ENCODE measurements at regions not wholly inside any gene's neighbourhood (a gene's known extent, or its start where the extent isn't known, plus 50 kb on each side); places are given as distances from the start of the nearest gene placed in this dataset.
A peak's percentile ranks its signal among the peaks of the same experiment; 100 is the strongest.

DNA sequence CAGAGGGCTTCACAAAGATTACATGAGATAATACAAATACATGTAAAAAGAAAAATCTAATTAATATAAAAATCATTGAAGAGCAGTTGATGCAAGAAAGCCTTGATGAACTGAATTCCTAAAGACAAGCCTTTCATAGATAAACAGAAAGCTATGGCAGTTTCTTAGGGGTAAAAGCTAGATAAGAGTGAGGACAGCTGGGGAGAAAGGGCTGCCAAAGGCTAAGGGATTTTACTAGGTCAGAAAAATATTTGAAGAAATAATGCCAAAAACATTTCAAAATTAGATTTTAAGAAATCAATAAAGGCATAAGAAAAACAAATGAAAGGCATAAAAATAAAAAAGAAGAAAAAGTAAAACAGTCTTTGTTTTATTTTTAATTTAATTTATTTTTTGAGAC, 107.9 kb upstream of the ZNF366 start:
- no peak for DNase-seq

DNA sequence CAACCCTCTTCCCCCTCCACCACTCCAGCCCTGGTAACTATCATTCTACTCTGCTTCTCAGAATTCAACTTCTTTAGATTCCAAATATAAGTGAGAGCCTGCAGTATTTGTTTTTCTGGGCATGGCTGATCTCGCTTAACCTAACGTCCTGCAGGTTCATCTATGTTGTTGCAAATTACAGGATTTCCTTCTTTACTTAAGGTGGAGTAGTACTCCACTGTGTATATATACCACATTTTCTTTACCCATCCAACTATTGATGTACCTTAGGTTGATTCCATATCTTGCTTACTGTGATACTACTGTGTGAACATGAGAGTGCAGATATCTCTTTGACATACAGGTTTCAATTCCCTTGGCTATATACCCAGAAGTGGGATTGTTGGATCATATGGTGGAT, 106.3 kb upstream of the ZNF366 start:
- DNase-seq, result no peak

DNA sequence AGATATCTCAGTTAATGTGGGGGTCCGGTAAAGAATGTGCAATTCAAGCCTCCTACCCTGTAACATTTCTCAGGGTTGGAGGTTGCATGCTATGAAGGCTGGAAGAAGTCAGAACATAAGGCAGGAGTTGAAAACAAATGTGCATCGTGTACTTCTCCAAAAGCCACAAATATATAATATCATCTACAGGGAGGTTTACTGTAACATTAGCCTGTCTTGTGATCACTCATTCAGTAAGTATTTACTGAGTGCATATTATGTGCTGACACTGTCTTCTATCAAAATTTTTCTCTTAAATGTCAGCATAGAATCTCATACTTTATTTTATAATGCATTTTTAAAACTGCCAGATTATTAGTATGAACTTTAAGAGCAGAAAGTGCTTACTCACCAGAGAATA, 105.6 kb upstream of the ZNF366 start:
- DNase-seq, result no peak

DNA sequence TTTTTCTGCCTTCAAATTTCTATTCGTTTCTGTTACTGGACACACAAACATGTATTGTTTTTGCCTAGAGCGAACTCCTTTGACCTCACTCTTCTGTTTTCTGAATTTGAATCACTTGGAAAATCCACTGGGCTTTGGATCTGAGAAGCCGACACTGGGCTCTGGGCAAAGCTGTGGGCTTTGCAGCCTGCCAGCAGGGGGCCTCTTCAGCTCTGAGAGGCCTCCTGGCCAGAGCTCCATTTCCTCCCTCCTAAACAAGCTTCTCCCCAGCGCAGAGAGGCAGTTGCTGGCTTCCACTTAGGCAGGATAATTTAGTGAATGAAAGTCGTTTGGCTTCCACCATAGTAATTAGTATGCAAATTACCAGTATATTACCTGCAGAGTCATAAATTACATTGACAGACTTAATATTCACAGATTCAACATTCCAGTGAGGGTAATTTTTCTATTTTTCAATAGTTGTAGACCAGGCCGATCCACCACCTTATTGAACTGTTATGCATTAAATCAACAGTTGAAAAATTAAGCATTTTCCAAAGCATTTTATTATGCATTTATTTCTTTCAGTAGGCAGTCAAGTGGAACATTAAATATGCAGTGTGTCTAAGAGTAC, 104.0 kb upstream of the ZNF366 start:
- peak; percentile 84 for DNase-seq

DNA sequence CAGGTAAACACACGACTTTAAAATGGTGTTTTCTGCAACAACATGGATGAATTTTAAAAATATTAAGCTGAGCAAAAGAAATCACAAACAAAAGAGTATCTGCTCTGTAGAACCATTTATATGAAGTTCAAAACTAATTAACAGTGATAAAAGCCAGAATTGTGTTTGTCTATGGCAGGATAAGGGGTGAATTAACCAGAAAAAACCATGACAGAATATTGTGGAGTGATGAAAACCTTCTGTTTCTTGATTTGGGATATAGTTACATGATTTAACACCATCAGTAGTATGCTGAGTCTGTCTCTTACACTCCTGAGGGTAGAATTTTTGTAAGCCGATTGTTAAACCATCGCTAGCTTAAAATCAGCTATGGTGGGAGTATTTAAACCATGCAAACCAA, 101.7 kb upstream of the ZNF366 start:
- DNase-seq, result no peak

DNA sequence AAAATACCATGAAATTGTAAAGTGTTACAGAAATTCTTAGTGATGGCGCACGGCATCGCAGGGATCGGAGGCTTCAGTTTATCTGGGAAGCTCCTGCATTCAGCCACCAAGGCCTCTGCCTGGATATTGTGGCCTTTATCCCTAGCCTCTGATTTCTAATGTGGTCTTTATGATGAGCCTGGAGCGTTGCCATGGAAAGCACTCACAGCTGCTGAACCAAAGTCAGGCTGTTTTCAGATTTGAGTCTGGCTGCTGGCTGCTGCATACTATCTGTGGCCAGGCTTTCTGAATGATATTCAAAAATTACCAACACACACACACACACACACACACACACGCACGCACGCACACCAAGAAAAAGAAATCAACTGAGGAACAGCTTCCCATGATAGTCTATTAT, 101.1 kb upstream of the ZNF366 start:
- no peak for DNase-seq

DNA sequence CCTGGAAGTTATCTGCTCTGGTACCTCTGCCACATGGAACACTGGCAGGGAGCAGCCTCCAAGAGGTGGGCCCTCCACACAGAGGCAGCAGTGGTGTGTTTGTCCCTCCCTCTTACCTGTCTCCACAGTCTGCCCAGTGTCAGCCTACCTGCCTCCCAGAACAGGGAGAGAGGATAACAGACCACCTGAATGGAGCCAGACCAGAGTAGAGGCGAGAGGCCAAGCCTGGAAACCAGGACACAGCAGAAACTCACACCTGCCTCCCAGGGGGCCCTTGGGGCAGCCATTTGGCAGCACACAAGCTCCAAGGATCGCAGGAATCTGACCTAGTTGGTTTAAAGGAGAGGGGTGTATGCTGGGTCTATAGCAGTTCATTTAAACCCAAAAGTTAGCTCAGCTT, 100.2 kb upstream of the ZNF366 start:
- DNase-seq, result no peak

DNA sequence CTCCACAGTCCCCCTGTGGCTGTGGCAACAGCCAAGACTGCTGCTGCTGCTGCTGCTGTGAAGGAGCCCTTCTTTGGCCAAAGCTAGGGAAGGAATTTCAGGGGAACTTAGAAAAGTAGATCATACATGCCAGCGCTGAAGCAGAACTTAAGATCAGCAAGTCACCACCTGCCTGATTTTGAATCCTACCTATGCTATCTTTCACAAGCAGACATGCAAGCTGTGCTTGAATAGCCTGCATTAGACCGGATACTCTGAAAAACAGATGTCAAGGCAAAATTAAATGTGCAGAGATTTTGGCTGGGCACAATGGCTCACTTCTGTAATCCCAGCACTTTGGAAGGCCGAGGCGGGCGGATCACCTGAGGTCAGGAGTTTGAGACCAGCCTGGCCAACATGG, 99.3 kb upstream of the ZNF366 start:
- no peak for DNase-seq

DNA sequence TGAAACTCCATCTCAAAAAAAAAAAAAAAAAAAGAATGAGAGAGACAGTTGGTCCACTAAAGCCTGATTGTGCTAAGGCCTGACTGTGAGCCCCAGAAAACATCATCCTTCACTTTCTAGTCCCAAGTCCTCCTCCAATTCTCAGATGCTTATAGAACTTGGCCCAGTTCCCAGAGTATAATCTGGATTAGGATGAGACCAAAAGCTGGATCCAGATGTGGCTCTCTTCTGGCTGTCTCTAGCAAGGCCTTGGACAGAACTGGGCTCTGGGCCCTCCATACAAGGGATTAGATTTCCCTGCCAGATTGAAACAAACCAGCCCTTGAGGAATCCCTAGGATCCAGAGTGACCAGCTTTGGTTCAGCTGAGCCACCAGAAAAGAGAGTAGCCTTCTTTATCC, 98.4 kb upstream of the ZNF366 start:
- no peak for DNase-seq

DNA sequence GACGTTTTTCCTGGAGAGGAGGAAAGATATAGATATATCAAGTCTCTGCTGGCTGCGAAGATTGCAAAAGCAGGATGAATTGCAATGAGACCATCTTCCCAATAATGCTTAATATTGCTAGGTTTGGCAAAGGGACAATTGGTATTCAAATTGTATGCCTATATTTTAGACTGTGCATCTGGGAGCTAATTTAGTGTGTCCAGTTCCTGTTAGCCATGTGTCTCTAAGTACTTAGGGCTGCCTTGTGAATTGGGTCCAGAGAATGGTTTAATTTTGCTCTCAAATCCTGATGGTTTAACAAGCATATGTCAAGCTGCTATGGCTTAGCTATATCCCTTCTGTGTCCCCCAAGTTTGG, 97.6 kb upstream of the ZNF366 start:
- DNase-seq, result no peak

DNA sequence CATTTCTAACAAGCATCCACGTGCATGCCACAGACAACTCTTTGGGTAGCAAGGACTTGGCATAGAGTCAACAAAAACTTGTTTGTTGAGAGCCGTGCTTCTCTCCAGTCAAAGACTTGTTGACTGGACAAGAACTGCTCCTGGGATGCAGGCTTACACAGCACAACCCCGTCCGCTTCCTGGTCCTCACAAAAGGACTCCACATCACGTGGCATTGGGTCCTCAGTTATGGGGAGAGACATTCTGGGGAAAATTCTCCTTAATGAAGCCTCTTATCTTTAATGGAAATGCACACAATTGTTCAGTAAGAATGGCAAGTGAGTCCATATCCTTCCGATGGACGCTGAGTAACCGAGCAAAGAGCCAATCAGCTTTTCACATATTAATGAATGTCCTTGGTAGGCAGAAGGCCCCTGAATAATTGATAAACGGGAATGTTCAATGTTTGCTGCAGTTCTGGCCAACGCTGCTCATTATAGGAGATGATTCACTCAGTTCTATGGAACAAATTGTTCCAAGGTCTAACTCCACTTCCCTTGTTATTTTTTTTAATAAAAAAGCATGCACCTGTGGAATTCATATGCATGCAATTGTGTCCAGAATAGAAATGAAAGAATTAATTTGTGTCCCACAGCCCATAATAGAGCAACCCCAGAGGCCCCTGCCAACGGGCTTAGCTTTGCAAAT, 97.0 kb upstream of the ZNF366 start:
- DNase-seq, result no peak

DNA sequence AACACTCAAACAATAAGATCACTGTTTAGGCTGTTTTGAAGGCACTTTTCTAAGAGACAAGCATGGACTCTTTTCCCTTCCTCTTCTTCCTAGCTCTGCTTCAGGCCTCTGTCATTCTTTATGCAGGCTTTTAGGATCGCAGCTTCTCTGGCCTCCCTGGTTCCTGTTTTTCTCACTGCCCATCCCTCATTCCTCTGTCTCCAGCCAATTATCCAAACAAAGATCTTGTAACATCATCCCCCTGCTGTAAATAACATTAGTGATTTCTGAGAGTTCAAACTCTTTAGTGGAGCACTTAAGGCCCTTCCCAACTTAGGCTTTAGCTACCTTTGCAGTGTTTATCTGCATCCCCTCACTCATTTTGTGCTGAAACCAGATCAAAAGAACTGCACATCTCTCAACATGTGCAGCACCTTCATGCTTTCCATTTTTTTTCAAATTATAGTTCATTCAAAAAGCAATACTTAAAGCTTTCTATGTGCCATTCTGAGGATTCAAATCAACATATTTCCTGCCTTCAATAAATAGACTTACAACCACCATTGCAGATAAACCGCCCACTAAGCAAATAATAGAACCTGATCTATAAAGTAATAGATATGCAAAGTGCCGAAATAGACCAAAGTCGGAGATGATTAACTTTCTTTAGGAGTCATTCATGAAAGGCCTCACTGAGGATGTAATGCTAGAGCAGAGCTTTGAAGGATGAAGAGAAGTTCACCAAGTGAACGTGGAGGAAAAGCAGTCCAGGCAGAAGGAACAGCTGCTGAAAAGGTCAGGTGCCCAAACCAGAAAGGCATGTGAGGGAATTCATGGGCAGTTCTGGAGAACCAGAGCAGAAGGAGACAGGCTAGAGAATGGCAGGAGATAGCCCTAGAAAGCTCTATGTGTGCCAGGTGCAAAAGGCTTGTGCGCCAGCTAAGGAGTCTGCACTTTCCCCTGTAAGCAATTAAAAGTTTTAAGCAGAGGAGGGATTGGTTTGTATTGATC, 95.8 kb upstream of the ZNF366 start:
- no peak for DNase-seq

DNA sequence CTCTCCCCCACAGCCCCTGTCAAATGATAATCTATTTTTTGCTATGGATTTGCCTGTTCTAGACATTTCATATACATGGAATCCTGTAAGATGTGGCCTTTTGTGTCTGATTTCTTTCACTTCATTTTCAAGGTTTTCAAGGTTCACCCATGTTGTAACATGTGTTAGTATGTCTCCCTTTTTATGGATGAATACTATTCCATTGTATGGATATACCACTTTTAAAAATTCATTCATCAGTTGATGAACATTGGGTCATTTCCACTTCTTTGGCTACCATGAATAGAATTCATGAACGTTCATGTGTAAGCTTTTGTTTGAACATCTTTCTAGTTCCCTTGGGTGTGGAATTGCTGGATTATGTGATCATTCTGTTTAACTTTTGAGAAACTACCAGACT, 94.7 kb upstream of the ZNF366 start:
- no peak for DNase-seq

DNA sequence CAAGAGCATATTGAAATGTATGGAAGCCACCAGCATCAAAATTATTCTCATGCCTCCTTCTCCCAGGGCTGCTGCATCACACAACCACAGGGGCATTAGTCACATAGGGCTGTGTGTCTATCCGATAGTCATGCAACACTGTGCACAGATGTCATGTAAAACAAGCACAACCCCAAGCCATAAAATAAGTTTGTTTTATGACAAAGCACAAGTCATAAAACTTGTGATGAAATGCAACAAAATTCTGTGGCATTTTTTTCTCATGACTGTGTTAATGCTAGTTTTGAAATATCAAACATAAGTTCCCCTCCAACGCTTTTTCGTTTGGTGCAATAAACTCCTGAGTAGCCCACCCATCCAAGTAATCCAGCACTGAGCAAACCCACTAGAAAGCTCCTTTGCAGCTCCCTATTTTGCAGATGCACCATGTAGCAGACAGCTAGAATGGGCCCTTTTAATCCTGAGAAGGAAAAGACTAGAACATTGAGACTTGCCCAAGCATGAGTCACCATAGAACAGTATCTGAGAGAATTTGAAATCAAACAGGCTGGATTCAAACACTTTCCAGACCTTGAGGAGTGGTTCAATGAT, 93.3 kb upstream of the ZNF366 start:
- no peak for DNase-seq

DNA sequence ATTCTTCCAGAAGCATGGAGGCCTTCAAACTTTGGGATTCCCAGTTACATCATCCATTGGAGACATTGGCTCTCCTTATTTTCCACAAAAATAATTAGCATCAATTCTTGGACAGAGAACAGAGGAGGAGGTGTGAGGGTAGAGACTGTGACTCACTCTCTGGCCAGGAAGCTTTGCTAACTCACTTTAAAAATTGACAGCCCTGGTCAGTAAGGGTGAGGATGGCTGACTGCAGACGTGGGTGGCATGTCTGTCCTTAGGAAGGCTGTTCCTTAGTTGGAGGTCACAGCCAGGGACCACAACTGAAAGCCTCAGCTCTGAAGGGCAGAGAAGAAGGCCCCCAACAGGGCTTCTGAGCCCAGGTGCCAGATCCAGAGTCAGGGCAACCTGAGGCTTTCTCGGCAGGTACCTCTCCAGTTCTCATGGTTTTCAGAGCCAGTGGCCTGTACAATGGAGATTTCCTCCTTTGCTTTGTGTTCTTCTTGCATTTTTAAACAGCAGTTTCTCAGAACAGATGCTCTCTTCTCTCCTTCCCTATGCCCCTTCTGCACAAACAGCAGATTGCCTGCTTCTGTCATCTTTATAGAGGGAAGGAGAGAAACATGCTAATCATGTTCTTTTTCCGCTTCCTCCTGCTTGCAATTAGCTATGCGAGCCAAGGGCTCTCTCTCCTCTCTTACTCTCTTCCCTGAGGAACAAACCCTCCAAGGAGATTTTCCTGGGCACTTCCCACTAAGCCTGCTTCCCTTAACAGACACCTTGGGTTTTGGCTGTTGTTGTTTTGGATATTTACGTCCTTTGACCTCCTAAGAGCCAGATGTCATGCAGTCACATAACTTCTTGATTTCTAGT, 92.5 kb upstream of the ZNF366 start:
- DNase-seq, result no peak

DNA sequence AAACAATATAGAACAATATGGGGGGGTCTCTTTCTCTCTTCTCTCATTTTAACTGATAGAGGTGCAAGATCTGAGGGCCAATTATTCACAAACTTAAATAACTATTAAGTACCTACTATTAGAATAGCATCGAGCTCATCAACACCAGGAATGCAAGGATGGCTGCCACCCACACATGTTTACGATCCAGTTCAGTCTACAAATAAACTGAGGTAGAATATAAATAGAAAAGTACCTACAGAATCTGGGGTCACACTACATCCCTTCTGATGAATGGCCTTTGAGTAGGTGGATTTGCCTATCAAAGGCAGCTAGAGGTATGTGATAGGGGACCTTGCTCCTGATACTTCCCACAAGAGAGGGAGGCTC, 91.8 kb upstream of the ZNF366 start:
- DNase-seq, result no peak

DNA sequence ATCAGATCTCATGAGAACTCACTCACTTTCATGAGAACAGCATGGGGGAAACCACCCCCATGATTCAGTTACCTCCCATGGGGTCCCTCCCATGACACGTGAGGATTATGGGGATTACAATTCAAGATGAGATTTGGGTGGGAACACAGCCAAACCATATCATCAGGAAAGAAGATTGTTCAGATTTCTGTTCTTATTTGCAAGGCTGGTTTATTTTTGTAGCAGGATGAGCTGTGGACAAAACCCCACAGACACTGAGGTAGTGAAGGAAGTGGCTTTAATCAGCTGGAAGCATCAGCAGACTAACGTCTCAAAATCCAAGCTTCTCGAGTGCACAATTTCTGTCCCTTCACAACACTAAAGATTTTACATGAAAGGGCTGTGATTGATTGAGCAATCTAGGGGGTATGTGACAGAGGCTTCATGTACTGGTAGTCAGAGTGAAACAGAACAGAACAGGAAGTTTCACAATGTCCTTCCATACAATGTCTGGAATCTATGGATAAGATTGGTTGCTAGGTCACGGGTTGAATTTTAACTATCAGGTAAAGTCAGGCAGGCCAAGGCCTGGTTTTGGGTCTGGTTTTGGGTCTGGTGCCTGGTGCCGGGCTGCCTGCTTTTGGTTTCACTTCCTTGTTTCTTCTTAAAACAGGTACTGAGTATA, 91.3 kb upstream of the ZNF366 start:
- peak; percentile 46 for DNase-seq

DNA sequence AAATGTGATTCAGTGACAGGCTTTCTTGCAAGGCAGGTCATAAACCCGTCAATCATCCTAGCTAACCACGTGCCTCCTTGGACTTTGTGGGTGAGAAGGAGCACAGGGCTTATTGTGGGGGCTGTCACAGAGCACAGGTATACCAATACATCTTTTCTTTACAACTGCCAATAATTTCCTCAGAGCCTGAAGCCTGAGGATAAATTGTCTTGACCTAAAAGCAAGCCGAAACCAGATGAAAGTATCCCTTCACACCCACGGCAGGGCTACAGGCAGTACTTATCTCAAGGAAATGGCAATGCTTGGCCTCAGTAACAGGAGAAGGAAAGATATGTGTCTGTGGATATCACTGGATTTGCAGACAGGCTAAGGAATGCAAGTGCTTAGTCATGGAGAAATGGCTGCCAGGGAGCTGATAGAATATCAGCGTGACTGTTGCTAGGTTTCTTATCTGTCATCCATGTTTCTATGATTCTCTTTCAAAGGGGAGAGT, 90.3 kb upstream of the ZNF366 start:
- DNase-seq, result peak; percentile 79

DNA sequence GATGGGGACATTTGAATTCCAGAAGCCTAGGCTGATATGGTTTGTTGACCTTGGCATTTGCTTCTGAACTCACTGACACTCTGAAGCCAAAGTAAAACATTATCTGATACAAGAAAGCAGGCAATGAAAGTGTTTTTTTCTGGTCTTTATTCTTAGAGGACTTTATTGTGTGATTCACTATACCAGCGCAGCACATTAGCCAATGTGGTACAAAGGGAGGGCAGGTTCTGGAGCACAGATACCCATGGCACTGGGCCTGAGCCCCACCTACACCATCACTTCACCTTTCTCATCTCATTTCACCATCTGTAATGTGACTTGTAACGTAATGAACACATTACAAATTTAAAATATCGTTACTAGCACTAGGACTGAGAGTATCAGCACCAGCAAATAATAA, 89.7 kb upstream of the ZNF366 start:
- peak; percentile 5 for DNase-seq

DNA sequence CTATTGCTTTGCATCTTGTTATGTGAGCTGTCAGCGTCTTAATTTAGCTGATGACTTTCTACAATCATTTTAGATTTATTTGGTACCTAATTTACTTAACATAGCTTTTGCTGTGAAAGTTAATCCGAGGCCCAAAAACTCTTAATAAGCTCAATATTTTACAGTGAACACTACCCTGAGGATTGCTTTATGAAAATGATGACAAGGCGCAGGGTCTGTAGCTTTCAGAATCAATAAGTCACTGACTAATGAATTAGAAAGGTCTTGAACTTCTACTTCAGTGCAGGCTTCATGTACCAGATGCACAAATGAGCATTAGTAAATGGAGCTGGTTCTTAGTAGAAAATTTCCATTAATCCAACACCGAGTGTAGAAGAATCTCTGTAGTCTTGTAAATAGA, 81.4 kb upstream of the ZNF366 start:
- DNase-seq, result no peak

DNA sequence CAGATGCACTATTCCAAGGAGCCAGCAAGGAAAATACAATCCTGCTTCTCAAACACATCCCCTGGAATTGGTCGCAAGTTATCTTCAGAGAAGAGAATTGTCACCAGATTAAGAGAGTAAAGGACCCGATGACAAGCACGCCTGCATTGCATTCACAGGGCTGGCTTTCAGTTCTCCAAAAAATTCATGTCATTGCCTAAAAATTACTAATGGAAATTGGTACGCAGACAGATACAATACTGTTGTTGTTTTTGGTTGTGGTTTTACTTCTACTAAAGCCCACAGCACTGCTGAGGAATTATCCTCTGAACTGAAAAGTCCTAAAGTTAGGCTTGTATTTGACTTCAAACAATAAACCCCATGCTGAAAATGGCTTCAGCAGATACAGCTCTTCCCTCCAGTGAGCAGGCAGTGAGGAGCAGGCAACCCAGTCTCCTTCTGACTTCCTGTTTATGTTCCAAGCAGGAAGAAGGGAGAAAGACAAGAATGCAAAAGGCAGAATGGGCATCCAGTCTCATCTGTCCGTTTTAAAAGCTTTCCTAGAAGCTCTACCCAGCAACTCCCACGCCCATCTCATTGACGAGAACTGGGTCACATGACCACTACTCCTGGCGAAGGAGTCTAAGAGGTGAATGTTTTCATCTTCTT, 80.6 kb upstream of the ZNF366 start:
- no peak for DNase-seq
